ENCODE measurements at regions not wholly inside any gene's neighbourhood (a gene's known extent, or its start where the extent isn't known, plus 50 kb on each side); places are given as distances from the start of the nearest gene placed in this dataset.

DNA sequence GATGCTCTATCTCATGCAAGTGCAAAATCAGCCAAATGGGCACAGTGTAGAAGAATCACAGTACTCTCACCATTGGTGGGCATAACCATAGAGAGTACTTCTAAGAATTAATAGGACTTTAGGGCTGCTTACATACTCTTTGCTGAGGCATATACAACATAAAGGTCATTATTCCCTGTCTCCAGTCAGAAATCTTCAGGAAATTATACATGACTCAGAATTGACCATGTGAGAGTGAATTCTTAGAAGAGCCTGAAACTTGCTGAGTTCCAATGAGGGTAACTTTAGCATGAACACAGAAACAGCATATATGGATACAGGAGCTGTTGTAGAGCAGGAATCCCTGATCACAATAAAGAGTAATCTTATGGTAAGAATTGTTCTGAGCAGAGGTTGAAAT, 498.7 kb downstream of the TENT5A start:
- DNase-seq (ENCODE audit: low read depth in 2 of 2, low spot score in 1 of 2) = no peak

- DNase-seq (ENCODE audit: low read depth in 2 of 2, low spot score in 1 of 2) = no peak
These were observed 500.2 kb downstream of the TENT5A start for GRCh38 chr6:81252231-81252630.

DNA sequence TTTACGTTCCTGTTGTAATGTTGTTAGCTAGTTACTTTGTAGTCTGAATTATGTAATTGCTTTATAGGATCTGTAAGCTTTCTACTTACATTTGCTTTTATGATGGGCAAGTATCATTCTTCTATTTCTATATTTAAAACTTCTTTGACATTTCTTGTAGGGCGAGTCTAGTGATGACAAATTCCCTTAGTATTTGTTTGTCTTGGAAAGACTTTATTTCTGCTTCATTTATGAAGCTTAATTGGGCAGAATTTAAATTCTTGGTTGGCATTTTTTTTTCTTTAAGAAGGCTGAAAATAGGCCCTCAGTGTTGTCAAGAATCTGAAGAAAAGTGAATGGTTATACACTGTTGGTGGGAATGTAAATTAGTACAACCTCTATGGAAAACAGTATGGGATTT, 506.3 kb downstream of the TENT5A start:
- DNase-seq (ENCODE audit: low read depth in 2 of 2, low spot score in 1 of 2) = no peak

DNA sequence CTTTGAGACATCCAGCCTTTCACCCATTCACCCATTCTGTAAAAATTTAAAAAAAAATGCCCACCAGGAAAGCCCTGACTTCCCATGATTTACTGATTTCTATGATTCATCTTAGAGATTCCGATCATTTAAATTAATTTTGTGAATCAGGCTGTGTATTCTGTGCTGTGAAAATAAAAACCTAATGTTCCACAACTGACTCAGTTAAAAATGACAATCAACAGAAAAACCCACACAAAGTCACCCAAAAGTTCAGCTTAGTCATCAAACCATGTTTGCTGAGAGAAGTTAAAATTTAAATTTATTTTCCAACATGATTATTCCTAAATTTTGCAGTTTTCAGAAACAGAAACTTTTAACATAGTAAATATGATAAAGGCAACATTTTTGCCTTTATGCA, 509.9 kb downstream of the TENT5A start:
- no peak for DNase-seq (ENCODE audit: low read depth in 2 of 2, low spot score in 1 of 2)

GRCh38 chr6:81241126-81242041, 511.1 kb downstream of the TENT5A start:
- no peak for DNase-seq (ENCODE audit: low read depth in 2 of 2, low spot score in 1 of 2)

DNA sequence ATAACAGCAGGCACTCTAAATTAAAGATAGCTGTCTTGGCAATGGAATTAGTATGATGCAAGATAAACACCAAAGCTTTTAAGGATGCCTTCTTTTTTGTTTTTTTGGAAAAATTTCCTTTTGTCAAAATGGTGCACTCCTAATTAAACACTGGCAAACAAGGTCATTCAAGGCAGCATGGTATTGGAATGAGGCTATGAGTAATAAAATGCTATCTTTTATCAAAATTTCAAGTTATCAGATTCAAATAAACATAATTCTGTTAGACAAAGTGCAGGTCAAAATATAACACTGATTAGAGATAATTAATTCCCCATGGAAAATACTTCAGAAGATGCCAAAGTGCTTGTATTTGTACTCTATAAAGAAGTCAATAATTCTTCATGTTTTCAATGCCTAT, 514.1 kb downstream of the TENT5A start:
- DNase-seq (ENCODE audit: low read depth in 2 of 2, low spot score in 1 of 2) = no peak

DNA sequence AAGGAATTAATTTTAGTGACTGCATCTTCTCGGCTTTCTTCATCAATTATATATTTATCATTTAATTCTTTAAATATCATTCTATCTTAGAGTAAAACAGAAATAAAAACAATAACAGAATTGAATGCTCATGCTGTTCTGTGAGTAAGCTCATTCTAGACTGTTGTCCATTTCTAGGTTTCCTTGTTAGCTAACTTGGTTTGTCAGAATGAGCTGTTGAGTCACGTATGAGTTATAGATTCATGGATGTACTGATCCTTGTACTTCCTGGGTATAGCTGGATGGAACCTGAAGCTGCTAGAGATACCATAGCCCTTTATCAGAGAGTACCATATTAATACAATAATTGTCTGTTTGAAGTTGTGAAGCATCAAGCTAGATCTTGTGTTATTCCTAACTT, 515.3 kb downstream of the TENT5A start:
- DNase-seq (ENCODE audit: low read depth in 2 of 2, low spot score in 1 of 2) = no peak

DNA sequence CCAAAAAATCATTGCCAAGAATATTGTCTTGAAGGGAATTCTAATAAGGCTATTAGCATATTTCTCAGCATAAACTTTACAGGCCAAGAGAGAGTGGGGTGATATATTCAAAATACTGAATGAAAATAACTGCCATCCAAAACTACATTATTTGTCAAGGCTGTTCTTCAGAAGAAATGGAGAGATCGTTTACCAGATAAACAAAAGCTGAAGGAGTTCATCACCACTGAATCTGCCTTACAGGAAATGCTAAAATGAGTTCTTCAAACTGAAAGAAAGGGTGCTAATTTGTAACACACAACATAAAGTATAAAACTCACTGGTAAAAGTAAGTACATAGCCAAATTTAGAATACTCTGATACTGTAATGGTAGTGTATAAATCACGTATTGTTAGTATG, 517.0 kb downstream of the TENT5A start:
- DNase-seq (ENCODE audit: low read depth in 2 of 2, low spot score in 1 of 2) = no peak

DNA sequence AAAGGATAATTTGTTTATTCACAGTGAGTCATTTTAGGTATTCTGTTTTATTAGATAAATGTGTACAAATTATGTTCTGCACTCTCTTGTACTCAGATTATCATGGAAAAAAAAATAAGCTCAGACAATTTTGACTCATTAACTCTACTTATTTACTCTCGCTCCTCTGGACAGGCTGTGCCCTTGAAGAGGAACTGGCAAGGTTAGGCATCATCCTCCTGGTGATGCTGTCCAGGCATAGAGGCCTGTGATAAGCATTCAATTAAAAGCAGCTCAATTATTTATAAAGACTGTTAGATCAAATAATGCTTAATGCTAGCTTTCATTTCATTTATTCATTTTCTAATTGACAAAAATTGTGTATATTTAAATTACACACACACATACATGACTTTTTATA, 518.5 kb downstream of the TENT5A start:
- DNase-seq (ENCODE audit: low read depth in 2 of 2, low spot score in 1 of 2) = no peak

- no peak for DNase-seq (ENCODE audit: low read depth in 2 of 2, low spot score in 1 of 2)
These were observed 523.4 kb downstream of the TENT5A start for GRCh38 chr6:81228912-81229555.

DNA sequence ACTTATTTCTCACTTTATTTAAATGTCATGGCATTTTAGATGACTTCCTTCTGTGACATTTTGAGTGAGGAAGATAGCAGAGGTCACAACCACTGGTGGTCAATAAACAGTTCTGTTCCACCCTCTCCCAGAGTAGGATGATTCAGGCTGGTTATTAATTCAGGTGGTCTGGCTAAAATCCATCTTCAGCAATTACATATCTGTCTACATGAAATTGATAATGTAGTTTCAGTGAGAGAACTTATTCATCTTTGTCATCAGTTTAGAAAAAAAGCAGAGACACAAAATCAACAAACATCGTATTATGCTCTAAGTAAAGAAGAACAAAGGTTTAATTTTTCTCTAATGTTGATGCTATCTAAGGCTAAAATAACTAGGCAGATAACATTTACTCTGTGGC, 525.5 kb downstream of the TENT5A start:
- no peak for DNase-seq (ENCODE audit: low read depth in 2 of 2, low spot score in 1 of 2)

DNA sequence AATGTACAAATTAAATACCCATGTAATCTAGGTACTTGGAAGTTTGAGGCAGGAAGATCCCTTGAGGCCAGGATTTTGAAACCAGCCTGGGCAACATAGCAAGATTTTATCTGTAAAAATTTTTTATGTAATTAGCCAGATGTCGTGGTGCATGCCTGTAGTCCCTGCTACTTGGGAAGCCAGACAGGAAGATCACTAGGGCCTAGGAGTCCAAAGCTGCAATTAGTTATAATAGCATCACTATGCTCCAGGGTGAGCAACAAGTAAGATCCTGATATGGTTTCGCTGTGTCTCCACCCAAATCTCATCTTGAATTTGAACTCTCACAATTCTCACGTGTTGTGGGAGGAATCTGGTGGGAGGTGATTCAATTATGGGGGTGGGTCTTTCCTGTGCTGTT, 535.8 kb downstream of the TENT5A start:
- DNase-seq (ENCODE audit: low read depth in 2 of 2, low spot score in 1 of 2) = no peak

DNA sequence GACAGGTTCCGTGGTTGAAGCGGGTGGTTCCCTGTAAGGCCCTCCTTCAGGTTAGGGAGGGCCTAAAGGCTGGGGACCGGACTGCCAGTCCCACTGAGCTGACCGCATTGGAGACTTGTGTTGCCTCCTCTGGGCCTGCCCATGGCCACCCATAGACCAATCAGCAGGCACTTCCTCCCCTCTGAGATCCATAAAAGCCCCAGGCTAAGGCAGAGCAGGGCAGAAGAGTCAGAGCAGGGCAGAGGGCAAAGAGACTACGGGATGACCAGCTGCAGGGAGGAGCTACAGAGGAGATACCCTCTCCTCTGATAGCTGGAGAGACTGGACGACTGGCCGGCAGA, 537.4 kb downstream of the TENT5A start:
- DNase-seq (ENCODE audit: low read depth in 2 of 2, low spot score in 1 of 2) = no peak

- DNase-seq (ENCODE audit: low read depth in 2 of 2, low spot score in 1 of 2) = no peak
These were observed 537.9 kb downstream of the TENT5A start for GRCh38 chr6:81214414-81215091.

- no peak for DNase-seq (ENCODE audit: low read depth in 2 of 2, low spot score in 1 of 2)
These were observed 547.8 kb downstream of the TENT5A start for GRCh38 chr6:81204731-81205130.

GRCh38 chr6:81194374-81194773, 558.1 kb downstream of the TENT5A start:
- no peak for DNase-seq (ENCODE audit: low read depth in 2 of 2, low spot score in 1 of 2)

DNA sequence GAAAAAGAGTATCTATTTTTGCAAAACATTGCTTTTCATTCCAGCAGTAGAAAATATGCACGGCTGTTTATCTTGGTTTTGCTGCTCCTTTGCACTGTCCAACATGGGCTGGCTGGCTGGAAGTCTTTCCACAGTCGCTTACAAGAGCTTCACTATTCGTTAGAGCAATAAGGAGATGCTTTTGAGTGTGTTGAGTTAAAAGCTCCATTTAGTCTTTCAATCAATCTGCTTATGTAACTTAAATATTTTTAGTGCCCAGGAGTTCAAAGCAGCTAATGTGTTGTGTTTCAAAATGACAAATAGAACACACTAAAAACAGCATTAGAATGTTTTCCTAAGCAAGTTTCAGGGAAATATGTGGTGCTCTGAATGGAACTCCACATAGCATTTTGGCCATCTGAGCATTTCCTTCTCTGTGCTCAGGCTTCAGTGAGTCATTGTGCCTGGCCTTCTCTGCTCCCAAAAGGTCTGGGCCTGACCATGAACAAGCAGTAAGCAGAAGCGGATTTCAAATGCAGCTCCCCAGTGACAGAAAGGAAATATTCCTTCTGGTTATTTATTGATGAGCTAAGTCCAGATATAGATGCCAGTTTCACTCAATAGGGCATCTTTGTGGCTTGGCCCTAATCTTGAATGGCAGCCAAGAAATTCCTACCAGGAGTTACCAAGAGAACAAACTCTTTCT, 580.3 kb downstream of the TENT5A start:
- DNase-seq (ENCODE audit: low read depth in 2 of 2, low spot score in 1 of 2) = no peak

DNA sequence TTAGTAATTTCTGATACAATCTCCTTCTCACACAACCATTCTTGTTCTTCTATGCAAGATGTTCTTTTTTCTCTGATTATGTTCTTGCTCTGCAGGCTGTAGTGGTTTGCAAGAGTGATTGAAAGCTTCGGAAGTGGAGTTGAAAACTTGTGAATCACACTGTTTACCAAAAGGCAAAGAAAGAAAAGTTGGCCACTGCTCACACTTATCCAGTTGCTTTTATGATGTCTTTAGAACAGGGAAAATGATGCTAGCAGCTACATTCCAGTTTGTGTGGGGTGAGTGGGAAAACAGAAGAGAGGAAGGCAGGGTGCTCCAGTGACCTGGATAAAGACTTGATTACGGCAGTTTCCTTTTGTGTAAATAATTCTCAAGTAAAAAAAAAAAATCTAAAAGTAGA, 583.3 kb downstream of the TENT5A start:
- DNase-seq (ENCODE audit: low read depth in 2 of 2, low spot score in 1 of 2) = no peak

- no peak for DNase-seq (ENCODE audit: low read depth in 2 of 2, low spot score in 1 of 2)
These were observed 585.7 kb downstream of the TENT5A start for GRCh38 chr6:81166770-81167169.

DNA sequence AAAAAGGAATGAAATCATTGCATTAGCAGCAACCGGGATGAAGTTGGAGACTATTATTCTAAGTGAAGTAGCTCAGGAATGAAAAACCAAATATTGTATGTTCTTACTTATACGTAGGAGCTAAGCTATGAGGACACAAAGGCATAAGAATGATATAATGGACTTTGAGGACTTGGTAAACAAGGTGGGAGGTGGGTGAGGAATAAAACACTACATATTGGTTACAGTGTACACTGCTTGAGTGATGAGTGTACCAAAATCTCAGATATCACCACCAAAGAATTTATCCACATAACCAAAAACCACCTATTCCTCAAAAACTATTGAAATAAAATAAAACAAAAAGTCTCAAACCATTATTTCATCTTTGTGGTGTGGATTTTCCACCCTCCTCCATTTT, 593.5 kb downstream of the TENT5A start:
- no peak for DNase-seq (ENCODE audit: low read depth in 2 of 2, low spot score in 1 of 2)

- no peak for DNase-seq (ENCODE audit: low read depth in 2 of 2, low spot score in 1 of 2)
These were observed 603.7 kb downstream of the TENT5A start for GRCh38 chr6:81148751-81149150.

- DNase-seq (ENCODE audit: low read depth in 2 of 2, low spot score in 1 of 2) = no peak
These were observed 607.0 kb downstream of the TENT5A start for GRCh38 chr6:81145506-81145905.

All from stimulated activated CD8-positive, alpha-beta memory T cell treated with anti-CD3 and anti-CD28 coated beads, Interleukin-4, amount 100 ng/mL, for 1 hour (primary cell).